ENCODE measurements at regions not wholly inside any gene's neighbourhood (a gene's known extent, or its start where the extent isn't known, plus 50 kb on each side); places are given as distances from the start of the nearest gene placed in this dataset.

- H3K9me3 ChIP-seq (ENCODE audit: low read length) = no peaks in the 10 kb centered on the region
- DNase-seq (no peak), ATAC-seq (no peak)
- H3K9ac ChIP-seq (ENCODE audit: low read length) = no peak overlapping the region
- no peaks in the 10 kb centered on the region for H4K20me1 ChIP-seq (ENCODE audit: low read length)
- no peaks in the 10 kb centered on the region for H3K27me3 ChIP-seq (ENCODE audit: low read length)
- intact Hi-C loops (cut with micrococcal nuclease) = no loop called here
- no peak overlapping the region for H3K4me3 ChIP-seq (ENCODE audit: low read length)
- ChIA-PET CTCF (no interaction called here), POLR2A (ENCODE audit: unreplicated experiment) (no interaction called here)
- no peak overlapping the region for H3K4me2 ChIP-seq (ENCODE audit: low read length)
- no peaks in the 10 kb centered on the region for H3F3A ChIP-seq (ENCODE audit: low read length, unreplicated experiment)
- TF ChIP-seq EZH2 (IDR thresholded peaks at IDR 0.05; ENCODE audit: low read length, unreplicated experiment) = no peak
- no peak for TF ChIP-seq CTCF (conservative IDR thresholded peaks at IDR 0.05; ENCODE audit: low read depth, low read length)
- no peak for TF ChIP-seq EZH2phosphoT487 (IDR thresholded peaks at IDR 0.05; ENCODE audit: borderline replicate concordance, low read length)
- H3K9me2 ChIP-seq (replicated peaks; ENCODE audit: low read length) = no peaks in the 10 kb centered on the region
- H2AFZ ChIP-seq (ENCODE audit: low read length) = no peak overlapping the region
- H3K4me1 ChIP-seq (ENCODE audit: insufficient read depth, low read length) = no peaks in the 10 kb centered on the region
- H3K36me3 ChIP-seq (ENCODE audit: low read depth, low read length) = no peaks in the 10 kb centered on the region
- H3K79me2 ChIP-seq (ENCODE audit: low read length) = no peaks in the 10 kb centered on the region
- no peak overlapping the region for H3K27ac ChIP-seq (ENCODE audit: low read length)
- no TSS peak for BruUV-seq (replicated peaks)
Measured at GRCh38 chr10:128884496-128885072, 582.5 kb upstream of the MGMT start.

- DNase-seq (no peak), ATAC-seq (no peak)
- TF ChIP-seq CTCF (conservative IDR thresholded peaks at IDR 0.05; ENCODE audit: low read depth, low read length) = no peak
- TF ChIP-seq EZH2 (IDR thresholded peaks at IDR 0.05; ENCODE audit: low read length, unreplicated experiment) = no peak
- TF ChIP-seq EZH2phosphoT487 (IDR thresholded peaks at IDR 0.05; ENCODE audit: borderline replicate concordance, low read length) = no peak
- H3K4me2 ChIP-seq (ENCODE audit: low read length) = no peak overlapping the region
- H2AFZ ChIP-seq (ENCODE audit: low read length) = no peak overlapping the region
- intact Hi-C loops (cut with micrococcal nuclease) = no loop called here
- H3K9ac ChIP-seq (ENCODE audit: low read length) = no peak overlapping the region
- no peaks in the 10 kb centered on the region for H3K79me2 ChIP-seq (ENCODE audit: low read length)
- BruUV-seq (replicated peaks) = no TSS peak
- H3F3A ChIP-seq (ENCODE audit: low read length, unreplicated experiment) = no peaks in the 10 kb centered on the region
- no peaks in the 10 kb centered on the region for H3K9me2 ChIP-seq (replicated peaks; ENCODE audit: low read length)
- ChIA-PET POLR2A (ENCODE audit: unreplicated experiment) (no interaction called here), CTCF (no interaction called here)
- no peak overlapping the region for H3K4me3 ChIP-seq (ENCODE audit: low read length)
- no peaks in the 10 kb centered on the region for H3K9me3 ChIP-seq (ENCODE audit: low read length)
- H3K27ac ChIP-seq (ENCODE audit: low read length) = no peak overlapping the region
- H3K36me3 ChIP-seq (ENCODE audit: low read depth, low read length) = no peaks in the 10 kb centered on the region
- no peaks in the 10 kb centered on the region for H3K27me3 ChIP-seq (ENCODE audit: low read length)
- no peaks in the 10 kb centered on the region for H4K20me1 ChIP-seq (ENCODE audit: low read length)
- no peaks in the 10 kb centered on the region for H3K4me1 ChIP-seq (ENCODE audit: insufficient read depth, low read length)
Measured at GRCh38 chr10:128885573-128886555, 581.2 kb upstream of the MGMT start.

GRCh38 chr10:128887856-128888255 is 579.2 kb upstream of the MGMT start:
- Histone ChIP-seq H3K9me3 (ENCODE audit: low read length) (no peaks in the 10 kb centered on the region), H3K9me2 (replicated peaks; ENCODE audit: low read length) (no peaks in the 10 kb centered on the region), H3K36me3 (ENCODE audit: low read depth, low read length) (no peaks in the 10 kb centered on the region), H3K27me3 (ENCODE audit: low read length) (no peaks in the 10 kb centered on the region), H3K79me2 (ENCODE audit: low read length) (no peaks in the 10 kb centered on the region), H3F3A (ENCODE audit: low read length, unreplicated experiment) (no peaks in the 10 kb centered on the region), H3K4me2 (ENCODE audit: low read length) (no peak overlapping the region), H2AFZ (ENCODE audit: low read length) (no peak overlapping the region), H3K4me3 (ENCODE audit: low read length) (no peak overlapping the region), H4K20me1 (ENCODE audit: low read length) (no peaks in the 10 kb centered on the region), H3K27ac (ENCODE audit: low read length) (no peak overlapping the region), H3K9ac (ENCODE audit: low read length) (no peak overlapping the region), H3K4me1 (ENCODE audit: insufficient read depth, low read length) (no peaks in the 10 kb centered on the region)
- BruUV-seq (replicated peaks) = no TSS peak
- DNase-seq (no peak), ATAC-seq (no peak)
- ChIA-PET POLR2A (ENCODE audit: unreplicated experiment) (no interaction called here), CTCF (no interaction called here)
- TF ChIP-seq EZH2 (IDR thresholded peaks at IDR 0.05; ENCODE audit: low read length, unreplicated experiment) (no peak), CTCF (conservative IDR thresholded peaks at IDR 0.05; ENCODE audit: low read depth, low read length) (no peak), EZH2phosphoT487 (IDR thresholded peaks at IDR 0.05; ENCODE audit: borderline replicate concordance, low read length) (no peak)
- intact Hi-C loops (cut with micrococcal nuclease) = no loop called here

Data from PC-3 (cell line).